Panc1 (cell line): ENCODE measurements at regions not wholly inside any gene's neighbourhood (a gene's known extent, or its start where the extent isn't known, plus 50 kb on each side); places are given as distances from the start of the nearest gene placed in this dataset.

Source experiments
- ATAC-seq: fragments of 200-7000 bp; cut with Tn5 transposase; 2 replicates; pipeline ENCODE4 v1.9.1; 2020; ENCODE audit warnings: mild to moderate bottlenecking, moderate library complexity
- BruUV-seq: library from RNA; stranded (reverse); fragments of 400-500 nt; replicated peaks from 2 replicates; lab custom pipeline; 2021; lab: Mats Ljungman, UMichigan
- CTCF ChIA-PET: fragments of 300-600 bp; sonication (Branson Sonifier 250); formaldehyde crosslinking; loops from one replicate; lab custom pipeline; 2022; ENCODE audit warnings: antibody characterized with exemption; lab: Charles Lee
- POLR2A ChIA-PET: fragments of 300-600 bp; sonication (Branson Sonifier 250); formaldehyde crosslinking; loops from one replicate; lab custom pipeline; 2022; ENCODE audit warnings: antibody characterized with exemption; lab: Charles Lee
- DNase-seq: peaks from one replicate; pipeline ENCODE4 v3.0.0-alpha.2; 2010; ENCODE audit warnings: low read depth, low spot score
- H3K27ac ChIP-seq: 2 replicates; pipeline ENCODE4 v1.5.1; 2011; ENCODE audit warnings: mild to moderate bottlenecking, low read length, inconsistent platforms
- H3K27me3 ChIP-seq: fragments of 200-500 bp; sonication (Bioruptor generic); 2 replicates; pipeline ENCODE4 v1.6.0; 2014; ENCODE audit warnings: low read length, inconsistent platforms; ENCODE audit not compliant: control insufficient read depth, insufficient read depth
- H3K36me3 ChIP-seq: fragments of 200-500 bp; sonication (Bioruptor generic); 2 replicates; pipeline ENCODE4 v1.5.1; 2014; ENCODE audit warnings: inconsistent platforms, mild to moderate bottlenecking, low read length, moderate library complexity; ENCODE audit not compliant: control insufficient read depth, insufficient read depth
- H3K4me1 ChIP-seq: 2 replicates; pipeline ENCODE4 v1.5.1; 2011; ENCODE audit warnings: inconsistent platforms, mild to moderate bottlenecking, low read length, moderate library complexity; ENCODE audit not compliant: control insufficient read depth, insufficient read depth
- H3K4me3 ChIP-seq, 2 experiments: 2 replicates each; pipeline ENCODE4 v1.5.1; 2011 to 2012; ENCODE audit warnings: low read depth in 2 of 2, low read length in 2 of 2, mild to moderate bottlenecking in 2 of 2, inconsistent platforms in 1 of 2, moderate library complexity in 1 of 2
- H3K9me3 ChIP-seq: fragments of 200-500 bp; sonication (Bioruptor generic); 2 replicates; pipeline ENCODE4 v1.5.1; 2014; ENCODE audit warnings: low read depth, mild to moderate bottlenecking, inconsistent platforms, low read length, moderate library complexity; ENCODE audit not compliant: control insufficient read depth, insufficient read depth
- CTCF ChIP-seq: fragments of 450-650 bp; IDR thresholded peaks from 2 replicates; pipeline ENCODE4 v1.5.1; 2017; ENCODE audit warnings: mild to moderate bottlenecking
- POLR2AphosphoS5 ChIP-seq: IDR thresholded peaks from 2 replicates; pipeline ENCODE4 v1.6.1; 2012; ENCODE audit warnings: mild to moderate bottlenecking, low read depth, low read length, moderate library complexity
- REST ChIP-seq, 2 experiments: IDR thresholded peaks; 2 replicates each; pipeline ENCODE4 v1.6.1; 2011 to 2012; ENCODE audit warnings: low read depth in 2 of 2, control low read depth in 1 of 2, low read length in 1 of 2, mild to moderate bottlenecking in 1 of 2, moderate library complexity in 1 of 2; ENCODE audit not compliant: insufficient read depth in 1 of 2
- SIN3A ChIP-seq: IDR thresholded peaks from 2 replicates; pipeline ENCODE4 v1.6.1; 2012; ENCODE audit warnings: low read depth, mild to moderate bottlenecking, low read length, moderate library complexity, borderline replicate concordance; ENCODE audit not compliant: insufficient read depth
- TCF7L2 ChIP-seq: IDR thresholded peaks from 2 replicates; pipeline ENCODE4 v1.6.1; 2011; ENCODE audit warnings: mild to moderate bottlenecking, low read depth, low read length, inconsistent platforms
- in situ Hi-C: cut with HindIII; loops from 2 replicates; pipeline ENCODE4 v1.10.0; 2016; ENCODE audit warnings: low sequenced_read_pairs, low pct_unique_long_range_greater_than_20kb
- intact Hi-C: fragments of 100-400 bp; cut with micrococcal nuclease; formaldehyde crosslinking; loops from one replicate; pipeline ENCODE4 v1.10.0; 2022; ENCODE audit not compliant: unreplicated experiment

GRCh38 chr2:422676-423435 is 135.0 kb upstream of the ALKAL2 start:
- TF ChIP-seq CTCF, result no peak
- no peak for TF ChIP-seq TCF7L2
- no peak for TF ChIP-seq POLR2AphosphoS5
- no peak for TF ChIP-seq SIN3A
- TF ChIP-seq REST (IDR thresholded peaks at IDR 0.05; ENCODE audit: insufficient read depth in 1 of 2, low read depth in 2 of 2, low read length in 1 of 2), result no peak
- intact Hi-C loops, result no loop called here
- Histone ChIP-seq H3K27me3 (no peaks in the 10 kb centered on the region), H3K9me3 (no peaks in the 10 kb centered on the region), H3K36me3 (no peaks in the 10 kb centered on the region), H3K4me3 (no peak overlapping the region), H3K27ac (no peak overlapping the region), H3K4me1 (no peaks in the 10 kb centered on the region)
- ATAC-seq (no peak), DNase-seq (no peak)
- POLR2A ChIA-PET, result no interaction called here
- CTCF ChIA-PET, result no interaction called here
- in situ Hi-C loops, result no loop called here
- no TSS peak for BruUV-seq

- no peak overlapping the region for H3K4me3 ChIP-seq
- DNase-seq (no peak), ATAC-seq (no peak)
- no peak overlapping the region for H3K27ac ChIP-seq
- no peaks in the 10 kb centered on the region for H3K27me3 ChIP-seq
- no peaks in the 10 kb centered on the region for H3K36me3 ChIP-seq
- intact Hi-C loops, result no loop called here
- CTCF ChIA-PET, result no interaction called here
- POLR2A ChIA-PET, result no interaction called here
- no TSS peak for BruUV-seq
- in situ Hi-C loops, result no loop called here
- H3K9me3 ChIP-seq, result no peaks in the 10 kb centered on the region
- no peaks in the 10 kb centered on the region for H3K4me1 ChIP-seq
- TF ChIP-seq TCF7L2, result no peak
- TF ChIP-seq REST (IDR thresholded peaks at IDR 0.05; ENCODE audit: insufficient read depth in 1 of 2, low read depth in 2 of 2, low read length in 1 of 2), result no peak
- no peak for TF ChIP-seq POLR2AphosphoS5
- no peak for TF ChIP-seq SIN3A
- TF ChIP-seq CTCF, result no peak
Measured at GRCh38 chr2:421406-421805, 133.5 kb upstream of the ALKAL2 start.
